Transverse colon (tissue), 4 donors: ENCODE measurements at regions not wholly inside any gene's neighbourhood (a gene's known extent, or its start where the extent isn't known, plus 50 kb on each side); places are given as distances from the start of the nearest gene placed in this dataset.

Source experiments
- DNase-seq: peaks from one replicate; pipeline ENCODE4 v3.0.0-alpha.2; 2019
- H3K27ac ChIP-seq, 4 donors: fragments of 200-600 bp; sonication (generic); 2 replicates each; pipeline ENCODE4 v1.5.1; 2016 to 2018; ENCODE audit warnings: inconsistent platforms in 4 of 4
- H3K27me3 ChIP-seq: fragments of 200-600 bp; sonication (generic); 2 replicates; pipeline ENCODE4 v1.5.1; 2017; ENCODE audit warnings: inconsistent platforms
- H3K36me3 ChIP-seq, 4 donors: fragments of 200-600 bp; sonication (generic); 2 replicates each; pipeline ENCODE4 v1.5.1; 2017 to 2019; ENCODE audit warnings: inconsistent platforms in 4 of 4
- H3K4me1 ChIP-seq, 4 donors: fragments of 200-600 bp; sonication (generic); 2 replicates each; pipeline ENCODE4 v1.5.1; 2017 to 2020; ENCODE audit warnings: inconsistent platforms in 4 of 4
- H3K4me3 ChIP-seq, 4 donors: fragments of 200-600 bp; sonication (generic); 1 replicate in 1 of 4; 2 replicates in 3 of 4; pipeline versions ENCODE4 v1.5.1 to v1.6.1; 2017 to 2019; ENCODE audit warnings: inconsistent platforms in 4 of 4
- H3K9me3 ChIP-seq, 2 donors: fragments of 200-600 bp; sonication (generic); 2 replicates each; pipeline ENCODE4 v1.5.1; 2017 to 2019; ENCODE audit warnings: inconsistent platforms in 2 of 2
- CTCF ChIP-seq, 5 experiments: fragments of 200-600 bp in 3 of 5; fragments of 450-650 bp in 2 of 5; sonication (generic) in 3 of 5; IDR thresholded peaks; 1 replicate in 2 of 5; 2 replicates in 3 of 5; pipeline ENCODE4 v1.5.1; 2016 to 2017; ENCODE audit warnings: antibody characterized with exemption in 5 of 5, inconsistent platforms in 3 of 5, mild to moderate bottlenecking in 2 of 5, moderate library complexity in 1 of 5
- EP300 ChIP-seq: sonication (generic); formaldehyde crosslinking; IDR thresholded peaks from one replicate; pipeline ENCODE4 v1.6.1; 2017; ENCODE audit warnings: antibody characterized with exemption, low read depth
- POLR2A ChIP-seq: fragments of 450-650 bp; IDR thresholded peaks from one replicate; pipeline ENCODE4 v1.6.1; 2016; ENCODE audit warnings: antibody characterized with exemption, mild to moderate bottlenecking, moderate library complexity
- POLR2AphosphoS5 ChIP-seq, 3 donors: sonication (generic); formaldehyde crosslinking; IDR thresholded peaks; one replicate each; pipeline ENCODE4 v1.6.1; 2016; ENCODE audit warnings: antibody characterized with exemption in 3 of 3
- WGBS, 2 donors: methylation state at CpG; one replicate each; pipeline ENCODE4 v1.1.5; 2018; ENCODE audit warnings: low coverage in 1 of 2; 5-methylcytosine and 5-hydroxymethylcytosine counted together
- in situ Hi-C, 4 donors: fragments of 200-750 bp; cut with MboI; loops; one replicate each; pipeline versions ENCODE4 v1.15.0 to v1.15.1; 2017; ENCODE audit warnings: low sequenced_read_pairs in 3 of 4, low pct_ligation_motif_present in 1 of 4, low pct_unique_long_range_greater_than_20kb in 1 of 4
- intact Hi-C: fragments of 100-400 bp; cut with DNase I; formaldehyde crosslinking; loops from one replicate; pipeline ENCODE4 v1.15.1; 2023; ENCODE audit warnings: low total_unique reads

GRCh38 chr6:19749722-19750121 lies 87.4 kb upstream of the ID4 start:
- WGBS, 2 donors = 84 to 86% methylated on average over 7 of the region's 7 CpGs
- intact Hi-C loops = no loop called here
- no peak overlapping the region for H3K27ac ChIP-seq

GRCh38 chr6:19752746-19753145 lies 84.4 kb upstream of the ID4 start:
- Histone ChIP-seq H3K9me3 (no peaks in the 10 kb centered on the region), H3K27ac (no peak overlapping the region), H3K36me3 (no peaks in the 10 kb centered on the region), H3K4me3 (no peak overlapping the region), H3K4me1 (no peaks in the 10 kb centered on the region), H3K27me3 (no peaks in the 10 kb centered on the region)
- intact Hi-C loops = no loop called here
- TF ChIP-seq POLR2A (no peak), EP300 (no peak), POLR2AphosphoS5 (IDR thresholded peaks at IDR 0.05) (no peak), CTCF (IDR thresholded peaks at IDR 0.05) (no peak)
- 74 to 77% methylated on average over 2 of the region's 2 CpGs for WGBS, 2 donors
- DNase-seq = no peak
- in situ Hi-C loops = no loop called here

More at GRCh38 chr6:19749722-19750121, 87.4 kb upstream of the ID4 start:
- DNase-seq = no peak
- in situ Hi-C loops = no loop called here
- H3K4me1 ChIP-seq = no peaks in the 10 kb centered on the region
- H3K9me3 ChIP-seq = no peaks in the 10 kb centered on the region
- no peak overlapping the region for H3K4me3 ChIP-seq
- H3K36me3 ChIP-seq = no peaks in the 10 kb centered on the region
- no peaks in the 10 kb centered on the region for H3K27me3 ChIP-seq
- no peak for TF ChIP-seq POLR2A
- TF ChIP-seq POLR2AphosphoS5 (IDR thresholded peaks at IDR 0.05) = no peak

- Histone ChIP-seq H3K36me3 (no peaks in the 10 kb centered on the region), H3K9me3 (no peaks in the 10 kb centered on the region), H3K27ac (no peak overlapping the region), H3K4me1 (no peaks in the 10 kb centered on the region), H3K27me3 (no peaks in the 10 kb centered on the region), H3K4me3 (no peak overlapping the region)
- TF ChIP-seq CTCF (IDR thresholded peaks at IDR 0.05) = no peak
- TF ChIP-seq POLR2A = no peak
- no peak for TF ChIP-seq POLR2AphosphoS5 (IDR thresholded peaks at IDR 0.05)
- no peak for TF ChIP-seq EP300
- DNase-seq = no peak
- in situ Hi-C loops = no loop called here
- intact Hi-C loops = no loop called here
- 72 to 75% methylated on average over 5 of the region's 5 CpGs for WGBS, 2 donors
Measured at GRCh38 chr6:19753826-19754225, 83.3 kb upstream of the ID4 start.

GRCh38 chr6:19754686-19755085 lies 82.5 kb upstream of the ID4 start:
- WGBS, 2 donors = 79% methylated on average over 2 of the region's 2 CpGs; no CpG with 5 or more reads in 1 of the 2 donors
- no peaks in the 10 kb centered on the region for H3K4me1 ChIP-seq
- H3K27ac ChIP-seq = no peak overlapping the region
- intact Hi-C loops (no loop called here), in situ Hi-C loops (no loop called here)
- TF ChIP-seq EP300 (no peak), POLR2A (no peak), CTCF (IDR thresholded peaks at IDR 0.05) (no peak), POLR2AphosphoS5 (IDR thresholded peaks at IDR 0.05) (no peak)
- H3K36me3 ChIP-seq = no peaks in the 10 kb centered on the region
- DNase-seq = no peak
- no peaks in the 10 kb centered on the region for H3K27me3 ChIP-seq
- H3K4me3 ChIP-seq = no peak overlapping the region
- no peaks in the 10 kb centered on the region for H3K9me3 ChIP-seq

- H3K4me3 ChIP-seq = no peak overlapping the region
- WGBS, 2 donors = 74 to 82% methylated on average over 1 of the region's 1 CpG
Measured at GRCh38 chr6:19755181-19755580, 82.0 kb upstream of the ID4 start.

More at GRCh38 chr6:19755181-19755580, 82.0 kb upstream of the ID4 start:
- H3K27me3 ChIP-seq = no peaks in the 10 kb centered on the region
- no peaks in the 10 kb centered on the region for H3K4me1 ChIP-seq
- no peak for DNase-seq
- intact Hi-C loops (no loop called here), in situ Hi-C loops (no loop called here)
- H3K27ac ChIP-seq = no peak overlapping the region
- TF ChIP-seq EP300 (no peak), POLR2A (no peak), CTCF (IDR thresholded peaks at IDR 0.05) (no peak), POLR2AphosphoS5 (IDR thresholded peaks at IDR 0.05) (no peak)
- no peaks in the 10 kb centered on the region for H3K36me3 ChIP-seq
- no peaks in the 10 kb centered on the region for H3K9me3 ChIP-seq
